GM18868 (cell line): ENCODE measurements at regions not wholly inside any gene's neighbourhood (a gene's known extent, or its start where the extent isn't known, plus 50 kb on each side); places are given as distances from the start of the nearest gene placed in this dataset.

Source experiments
- ATAC-seq: cut with Tn5 transposase; IDR thresholded peaks from one replicate; pipeline ENCODE4 v1.9.1; 2021; ENCODE audit warnings: mild to moderate bottlenecking, moderate library complexity; ENCODE audit not compliant: unreplicated experiment

DNA sequence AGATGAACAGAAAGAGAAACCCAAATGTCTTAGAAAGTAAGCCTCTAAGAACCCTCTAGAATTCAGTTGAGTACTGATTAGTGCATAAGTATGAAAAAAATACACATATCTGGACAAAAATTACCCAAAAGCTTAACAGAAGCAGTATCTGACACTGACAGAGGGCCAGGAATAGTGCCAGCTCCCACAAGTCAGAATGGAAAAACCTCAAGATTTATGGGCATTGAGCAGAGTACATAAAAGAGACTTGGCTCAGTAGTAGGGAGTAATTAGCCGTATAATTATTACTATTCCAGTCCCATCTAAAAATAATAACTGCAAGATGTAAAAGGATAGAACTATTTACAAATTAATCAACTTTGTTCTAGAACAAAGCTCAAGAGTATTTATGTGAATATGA lies 834.5 kb downstream of the FAM181B start:
- ATAC-seq = no peak

GRCh38 chr11:81897639-81898038 lies 836.0 kb downstream of the FAM181B start:
- ATAC-seq = no peak

DNA sequence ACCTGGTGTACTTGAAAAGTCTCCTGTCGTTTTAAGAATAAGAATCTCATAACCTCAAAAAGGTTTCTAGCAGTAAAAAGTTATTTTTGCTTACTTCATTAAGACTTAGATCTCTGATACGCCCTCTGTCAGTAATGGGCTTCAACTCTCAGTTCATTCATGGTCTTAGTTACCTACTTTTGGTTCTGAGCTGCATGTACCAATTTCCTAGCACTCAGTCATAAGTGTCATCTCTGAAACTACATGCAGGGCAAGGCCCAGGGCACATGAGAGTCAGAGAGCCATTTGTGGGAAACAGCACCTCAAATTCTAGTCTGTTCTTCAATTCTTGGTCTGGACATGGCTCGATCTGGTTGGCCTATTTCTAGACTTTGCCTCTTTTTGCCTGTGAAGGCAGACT lies 838.4 kb downstream of the FAM181B start:
- no peak for ATAC-seq

GRCh38 chr11:81892770-81893635 lies 840.7 kb downstream of the FAM181B start:
- ATAC-seq = no peak

- no peak for ATAC-seq
These were observed 845.3 kb downstream of the FAM181B start for GRCh38 chr11:81888391-81888790.

GRCh38 chr11:81887671-81888070 lies 846.0 kb downstream of the FAM181B start:
- ATAC-seq = no peak

GRCh38 chr11:81886406-81887075 lies 847.1 kb downstream of the FAM181B start:
- ATAC-seq = no peak

- peak; percentile 16 for ATAC-seq
These were observed 859.0 kb downstream of the FAM181B start for GRCh38 chr11:81874635-81875034.

DNA sequence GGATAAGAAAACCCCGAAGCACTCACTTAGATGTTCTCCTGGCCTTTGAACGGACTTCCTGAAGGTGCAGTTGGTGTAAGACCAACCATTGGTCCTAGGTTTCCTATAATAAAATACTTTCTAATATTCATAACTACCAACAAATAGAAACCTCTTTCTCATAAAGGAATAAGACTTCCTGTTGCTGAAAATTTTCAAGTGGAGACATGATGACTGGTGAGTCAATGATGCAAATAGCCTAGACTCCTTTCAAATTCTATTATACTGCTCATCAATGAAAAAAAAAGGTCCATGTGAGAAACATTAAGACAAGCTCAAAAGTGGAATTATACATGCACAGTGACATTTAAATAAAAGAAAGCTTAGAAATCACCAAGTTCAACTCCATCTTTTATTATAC lies 862.8 kb downstream of the FAM181B start:
- no peak for ATAC-seq

GRCh38 chr11:81870066-81870412 lies 863.6 kb downstream of the FAM181B start:
- ATAC-seq = peak; percentile 65

- ATAC-seq = peak; percentile 91
These were observed 864.2 kb downstream of the FAM181B start for GRCh38 chr11:81869351-81870065.

- ATAC-seq = no peak
These were observed 866.8 kb downstream of the FAM181B start for GRCh38 chr11:81866896-81867295.

- ATAC-seq = no peak
These were observed 876.3 kb downstream of the FAM181B start for GRCh38 chr11:81857386-81857785.

DNA sequence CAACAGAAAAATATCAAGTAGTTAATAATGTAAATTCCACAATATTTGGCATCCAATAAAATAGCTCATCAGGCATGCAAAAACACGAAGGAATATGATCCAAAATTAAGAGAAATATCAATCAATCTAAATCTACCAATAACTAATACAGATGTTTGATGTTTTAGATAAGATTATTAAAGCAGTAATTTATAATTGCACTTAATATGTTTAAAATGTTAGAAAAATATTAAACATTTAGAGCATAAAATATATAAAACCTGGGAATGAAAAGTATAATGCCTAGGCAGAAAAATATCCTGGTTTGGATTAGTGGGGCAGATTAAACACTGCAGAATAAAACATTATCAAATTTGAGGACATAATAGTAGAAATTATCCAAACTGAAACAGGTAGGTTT lies 879.9 kb downstream of the FAM181B start:
- no peak for ATAC-seq

GRCh38 chr11:81852896-81853295 lies 880.8 kb downstream of the FAM181B start:
- ATAC-seq = no peak

GRCh38 chr11:81840380-81840779 lies 893.3 kb downstream of the FAM181B start:
- ATAC-seq = no peak

DNA sequence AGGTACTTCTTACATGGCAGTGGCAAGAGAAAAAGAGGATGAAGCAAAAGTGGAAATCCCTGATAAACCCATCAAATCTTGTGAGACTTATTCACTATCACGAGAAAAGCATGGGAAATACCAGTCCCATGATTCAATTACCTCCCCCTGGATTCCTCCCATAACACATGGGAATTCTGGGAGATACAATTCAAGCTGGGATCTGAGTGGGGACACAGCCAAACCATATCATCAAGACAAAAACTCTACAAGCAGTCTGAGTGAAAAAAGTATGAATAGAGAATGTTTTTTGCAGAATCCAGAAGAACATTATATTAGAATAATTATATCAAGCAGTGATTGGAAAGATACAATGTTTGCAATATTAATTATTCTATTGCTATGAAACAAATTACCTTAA lies 893.7 kb downstream of the FAM181B start:
- ATAC-seq = no peak

GRCh38 chr11:81839016-81839415 lies 894.6 kb downstream of the FAM181B start:
- ATAC-seq = no peak

DNA sequence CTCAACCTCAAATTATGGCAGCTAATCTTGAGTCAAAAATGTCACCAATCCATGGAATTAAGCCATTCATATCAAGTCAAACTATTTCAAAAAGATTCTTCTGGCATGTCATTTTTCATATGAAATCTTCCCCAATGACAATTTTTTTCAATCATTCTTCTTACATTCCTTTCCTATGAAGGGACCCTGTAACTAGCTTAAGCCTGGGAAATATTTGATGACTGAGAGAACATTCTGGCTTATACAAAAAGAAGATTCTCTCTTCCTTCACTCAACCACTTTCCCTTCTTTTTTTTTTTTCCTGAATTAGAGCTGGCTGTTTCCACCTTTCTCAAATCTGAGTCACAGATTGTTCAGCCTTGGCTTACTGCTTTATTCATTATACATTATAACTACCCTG lies 903.7 kb downstream of the FAM181B start:
- no peak for ATAC-seq

GRCh38 chr11:81825346-81825745 lies 908.3 kb downstream of the FAM181B start:
- no peak for ATAC-seq

- no peak for ATAC-seq
These were observed 914.2 kb downstream of the FAM181B start for GRCh38 chr11:81819462-81819861.

GRCh38 chr11:81804858-81805257 lies 928.8 kb downstream of the FAM181B start:
- no peak for ATAC-seq
